ENCODE measurements at regions not wholly inside any gene's neighbourhood (a gene's known extent, or its start where the extent isn't known, plus 50 kb on each side); places are given as distances from the start of the nearest gene placed in this dataset.

DNA sequence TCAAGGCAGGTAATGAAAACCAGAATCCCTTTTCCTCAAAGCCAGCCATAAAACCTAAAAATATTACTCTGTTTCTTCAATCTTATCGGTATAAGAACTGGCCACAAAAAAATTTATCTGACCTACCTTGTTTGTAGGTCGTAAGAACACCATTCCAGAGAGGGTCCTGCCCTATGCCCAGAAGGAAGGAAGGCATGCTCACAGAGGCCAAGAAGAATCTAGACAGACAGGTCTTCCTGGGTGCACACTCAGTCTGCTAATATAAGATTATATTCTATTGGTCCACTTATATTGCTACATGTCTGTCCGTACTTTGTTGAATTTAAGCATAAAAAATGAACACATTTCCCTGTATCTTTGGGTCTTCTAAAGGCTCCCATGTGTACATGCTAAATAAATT, 2136.1 kb upstream of the PCDH20 start:
- TF ChIP-seq CTCF (IDR thresholded peaks at IDR 0.05; ENCODE audit: low read length) (no peak), EZH2 (optimal IDR thresholded peaks at IDR 0.05; ENCODE audit: low read depth, low read length) (no peak)

Measured in MM.1S (cell line).